ENCODE measurements at regions not wholly inside any gene's neighbourhood (a gene's known extent, or its start where the extent isn't known, plus 50 kb on each side); places are given as distances from the start of the nearest gene placed in this dataset.

- no peaks in the 10 kb centered on the region for H3K4me1 ChIP-seq
Measured at GRCh38 chr16:73608911-73609310, 561.0 kb upstream of the ZFHX3 start.

GRCh38 chr16:73605309-73605708 is 557.4 kb upstream of the ZFHX3 start:
- Histone ChIP-seq H3K4me1 (no peaks in the 10 kb centered on the region), H3K9me3 (no peaks in the 10 kb centered on the region), H3K4me3 (no peak overlapping the region), H3K27ac (no peak overlapping the region), H3K36me3 (no peaks in the 10 kb centered on the region), H3K27me3 (no peaks in the 10 kb centered on the region)
- WGBS (ENCODE audit: insufficient coverage, low coverage, low lambda C conversion rate, missing lambda C conversion rate), result 54% methylated on average over 4 of the region's 5 CpGs
- ATAC-seq (no peak), DNase-seq (no peak)
- TF ChIP-seq CTCF (IDR thresholded peaks at IDR 0.05) (no peak), POLR2A (IDR thresholded peaks at IDR 0.05) (no peak)
- intact Hi-C loops (cut with DNase I), result no loop called here

More at GRCh38 chr16:73608911-73609310, 561.0 kb upstream of the ZFHX3 start:
- Histone ChIP-seq H3K27me3 (no peaks in the 10 kb centered on the region), H3K27ac (no peak overlapping the region), H3K4me3 (no peak overlapping the region), H3K36me3 (no peaks in the 10 kb centered on the region), H3K9me3 (no peaks in the 10 kb centered on the region)
- intact Hi-C loops (cut with DNase I), result no loop called here
- WGBS (ENCODE audit: insufficient coverage, low coverage, low lambda C conversion rate, missing lambda C conversion rate), result 57% methylated on average over 8 of the region's 8 CpGs
- ATAC-seq (no peak), DNase-seq (no peak)
- TF ChIP-seq POLR2A (IDR thresholded peaks at IDR 0.05) (no peak), CTCF (IDR thresholded peaks at IDR 0.05) (no peak)

- intact Hi-C loops (cut with DNase I), result no loop called here
- Histone ChIP-seq H3K27me3 (no peaks in the 10 kb centered on the region), H3K4me3 (no peak overlapping the region), H3K36me3 (no peaks in the 10 kb centered on the region), H3K4me1 (no peaks in the 10 kb centered on the region), H3K9me3 (no peaks in the 10 kb centered on the region), H3K27ac (no peak overlapping the region)
- ATAC-seq, result no peak
- TF ChIP-seq POLR2A (IDR thresholded peaks at IDR 0.05) (no peak), CTCF (IDR thresholded peaks at IDR 0.05) (no peak)
- DNase-seq, result no peak
- 49% methylated on average over 3 of the region's 3 CpGs for WGBS (ENCODE audit: insufficient coverage, low coverage, low lambda C conversion rate, missing lambda C conversion rate)
Measured at GRCh38 chr16:73601911-73602310, 554.0 kb upstream of the ZFHX3 start.

- Histone ChIP-seq H3K9me3 (no peaks in the 10 kb centered on the region), H3K4me3 (no peak overlapping the region), H3K36me3 (no peaks in the 10 kb centered on the region), H3K27me3 (no peaks in the 10 kb centered on the region), H3K27ac (no peak overlapping the region), H3K4me1 (no peaks in the 10 kb centered on the region)
- WGBS (ENCODE audit: insufficient coverage, low coverage, low lambda C conversion rate, missing lambda C conversion rate), result 27% methylated on average over 2 of the region's 2 CpGs
- DNase-seq (no peak), ATAC-seq (no peak)
- intact Hi-C loops (cut with DNase I), result no loop called here
- TF ChIP-seq CTCF (IDR thresholded peaks at IDR 0.05) (no peak), POLR2A (IDR thresholded peaks at IDR 0.05) (no peak)
Measured at GRCh38 chr16:73599870-73600269, 551.9 kb upstream of the ZFHX3 start.

GRCh38 chr16:73599351-73599750 is 551.4 kb upstream of the ZFHX3 start:
- Histone ChIP-seq H3K36me3 (no peaks in the 10 kb centered on the region), H3K4me3 (no peak overlapping the region), H3K9me3 (no peaks in the 10 kb centered on the region), H3K27me3 (no peaks in the 10 kb centered on the region), H3K27ac (no peak overlapping the region), H3K4me1 (no peaks in the 10 kb centered on the region)
- ATAC-seq (no peak), DNase-seq (no peak)
- 17% methylated on average over 2 of the region's 2 CpGs for WGBS (ENCODE audit: insufficient coverage, low coverage, low lambda C conversion rate, missing lambda C conversion rate)
- intact Hi-C loops (cut with DNase I), result no loop called here
- TF ChIP-seq CTCF (IDR thresholded peaks at IDR 0.05) (no peak), POLR2A (IDR thresholded peaks at IDR 0.05) (no peak)

All from right lobe of liver (tissue), 6 donors.